ENCODE measurements at regions not wholly inside any gene's neighbourhood (a gene's known extent, or its start where the extent isn't known, plus 50 kb on each side); places are given as distances from the start of the nearest gene placed in this dataset.
"Not testable (repeated sequence)": the region's sequence is repeated elsewhere in the genome, so short reads cannot be mapped to it uniquely, and the experiment has no call there.

DNA sequence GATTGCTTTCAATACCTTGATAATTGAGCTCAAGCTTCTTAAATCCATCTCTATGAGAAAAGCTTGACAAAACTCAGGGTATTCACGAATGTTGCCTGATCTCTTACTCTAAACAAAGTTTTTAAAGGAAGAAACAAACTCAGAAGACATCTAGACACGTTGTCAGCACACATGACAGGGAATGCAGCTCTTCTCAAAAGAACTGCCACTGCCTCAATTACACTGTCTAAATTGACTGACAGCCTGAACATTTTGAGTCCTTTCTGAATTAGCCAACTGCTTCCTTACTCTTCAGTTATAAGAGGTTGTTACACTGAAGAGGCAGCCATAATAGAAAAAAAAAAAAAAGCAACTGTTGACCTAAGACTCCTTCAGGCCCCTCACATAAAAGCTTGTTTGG lies 1646.7 kb upstream of the B3GALT2 start:
- DNase-seq = no peak
- no peak overlapping the region for H2AFZ ChIP-seq
- no peaks in the 10 kb centered on the region for H3K4me1 ChIP-seq (replicated peaks; ENCODE audit: insufficient read depth)
- no TSS peak for BruUV-seq (replicated peaks)
- intact Hi-C loops (cut with micrococcal nuclease; ENCODE audit: unreplicated experiment) = no loop called here
- H4K20me1 ChIP-seq (ENCODE audit: insufficient read depth) = no peaks in the 10 kb centered on the region
- H3K36me3 ChIP-seq (ENCODE audit: low read depth) = no peaks in the 10 kb centered on the region
- CTCF ChIA-PET = no interaction called here
- no peaks in the 10 kb centered on the region for H3K79me2 ChIP-seq (ENCODE audit: low read depth)
- H3F3A ChIP-seq (ENCODE audit: insufficient read depth, low read depth) = no peaks in the 10 kb centered on the region
- H3K4me3 ChIP-seq = no peak overlapping the region
- H3K27ac ChIP-seq = no peak overlapping the region
- TF ChIP-seq, protein P1, sequence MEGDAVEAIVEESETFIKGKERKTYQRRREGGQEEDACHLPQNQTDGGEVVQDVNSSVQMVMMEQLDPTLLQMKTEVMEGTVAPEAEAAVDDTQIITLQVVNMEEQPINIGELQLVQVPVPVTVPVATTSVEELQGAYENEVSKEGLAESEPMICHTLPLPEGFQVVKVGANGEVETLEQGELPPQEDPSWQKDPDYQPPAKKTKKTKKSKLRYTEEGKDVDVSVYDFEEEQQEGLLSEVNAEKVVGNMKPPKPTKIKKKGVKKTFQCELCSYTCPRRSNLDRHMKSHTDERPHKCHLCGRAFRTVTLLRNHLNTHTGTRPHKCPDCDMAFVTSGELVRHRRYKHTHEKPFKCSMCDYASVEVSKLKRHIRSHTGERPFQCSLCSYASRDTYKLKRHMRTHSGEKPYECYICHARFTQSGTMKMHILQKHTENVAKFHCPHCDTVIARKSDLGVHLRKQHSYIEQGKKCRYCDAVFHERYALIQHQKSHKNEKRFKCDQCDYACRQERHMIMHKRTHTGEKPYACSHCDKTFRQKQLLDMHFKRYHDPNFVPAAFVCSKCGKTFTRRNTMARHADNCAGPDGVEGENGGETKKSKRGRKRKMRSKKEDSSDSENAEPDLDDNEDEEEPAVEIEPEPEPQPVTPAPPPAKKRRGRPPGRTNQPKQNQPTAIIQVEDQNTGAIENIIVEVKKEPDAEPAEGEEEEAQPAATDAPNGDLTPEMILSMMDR (conservative IDR thresholded peaks at IDR 0.05) = no peak
- no peak for TF ChIP-seq EZH2 (IDR thresholded peaks at IDR 0.05; ENCODE audit: low read depth)
- no peaks in the 10 kb centered on the region for H3K27me3 ChIP-seq (ENCODE audit: insufficient read depth, low read depth)
- POLR2A ChIA-PET (ENCODE audit: unreplicated experiment) = no interaction called here
- no peak overlapping the region for H3K4me2 ChIP-seq
- no peaks in the 10 kb centered on the region for H3K9me2 ChIP-seq (ENCODE audit: insufficient read depth)
- H3K9me3 ChIP-seq (ENCODE audit: insufficient read depth, low read depth) = no peaks in the 10 kb centered on the region

DNA sequence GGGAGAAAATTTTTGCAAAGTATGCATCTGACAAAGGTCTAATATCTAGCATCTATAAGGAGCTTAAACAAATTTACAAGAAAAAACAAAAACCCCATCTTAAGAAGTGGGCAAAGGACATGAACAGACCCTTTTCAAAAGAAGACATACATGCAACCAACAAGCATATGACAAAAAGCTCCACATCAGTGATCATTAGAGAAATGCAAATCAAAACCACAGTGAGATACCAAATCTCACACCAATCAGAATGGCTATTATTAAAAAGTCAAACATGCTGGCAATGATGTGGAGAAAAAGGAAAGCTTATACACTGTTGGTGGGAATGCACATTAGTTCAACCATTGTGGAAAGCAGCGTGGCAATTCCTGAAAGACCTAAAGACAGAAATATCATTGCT lies 1645.2 kb upstream of the B3GALT2 start:
- BruUV-seq (replicated peaks); H3K79me2 ChIP-seq (ENCODE audit: low read depth); H3K4me1 ChIP-seq (replicated peaks; ENCODE audit: insufficient read depth); H3K4me3 ChIP-seq; H3K9me2 ChIP-seq (ENCODE audit: insufficient read depth); H3F3A ChIP-seq (ENCODE audit: insufficient read depth, low read depth); H3K4me2 ChIP-seq; POLR2A ChIA-PET (ENCODE audit: unreplicated experiment); H4K20me1 ChIP-seq (ENCODE audit: insufficient read depth); H3K27me3 ChIP-seq (ENCODE audit: insufficient read depth, low read depth); H3K9me3 ChIP-seq (ENCODE audit: insufficient read depth, low read depth); H3K36me3 ChIP-seq (ENCODE audit: low read depth); CTCF ChIA-PET; intact Hi-C loops (cut with micrococcal nuclease; ENCODE audit: unreplicated experiment); H2AFZ ChIP-seq; H3K27ac ChIP-seq; DNase-seq: not testable (repeated sequence)

DNA sequence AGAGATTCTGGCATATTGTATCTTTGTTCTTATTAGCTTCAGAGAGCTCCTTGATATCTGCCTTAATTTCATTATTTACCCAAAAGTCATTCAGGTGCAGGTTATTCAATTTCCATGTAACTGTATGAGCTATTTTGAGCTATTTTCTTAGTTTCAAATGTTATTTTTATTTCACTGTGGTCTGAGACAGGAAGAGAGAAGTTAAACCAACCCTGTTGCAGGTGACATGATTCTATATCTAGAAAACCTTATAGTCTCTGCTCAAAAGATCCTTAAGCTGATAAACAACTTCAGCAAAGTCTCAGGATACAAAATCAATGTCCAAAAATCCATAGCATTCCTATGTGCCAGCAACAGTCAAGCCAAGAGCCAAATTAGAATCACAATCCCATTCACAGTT lies 1644.0 kb upstream of the B3GALT2 start:
- CTCF ChIA-PET = no interaction called here

DNA sequence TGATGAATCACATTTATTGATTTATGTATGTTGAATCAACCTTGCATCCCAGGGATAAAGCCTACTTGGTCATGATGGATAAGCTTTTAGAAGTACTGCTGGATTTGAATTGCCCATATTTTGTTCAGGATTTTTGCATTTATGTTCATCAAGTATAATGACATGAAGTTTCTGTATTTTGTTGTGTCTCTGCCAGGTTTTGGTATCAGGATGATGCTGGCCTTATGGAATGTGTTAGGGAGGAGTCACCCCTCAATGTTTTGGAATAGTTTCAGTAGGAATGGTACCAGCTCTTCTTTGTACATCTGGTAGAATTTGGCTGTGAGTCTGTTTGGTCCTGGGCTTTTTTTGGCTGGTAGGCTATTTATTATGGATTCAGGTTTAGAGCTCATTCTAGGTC lies 1643.1 kb upstream of the B3GALT2 start:
- no peak for DNase-seq
- intact Hi-C loops (cut with micrococcal nuclease; ENCODE audit: unreplicated experiment) = no loop called here
- no peak for TF ChIP-seq EZH2 (IDR thresholded peaks at IDR 0.05; ENCODE audit: low read depth)
- TF ChIP-seq, protein P1 (conservative IDR thresholded peaks at IDR 0.05) = no peak
- ChIA-PET CTCF (interaction anchor here (0.6 kb wide), 1 partner anchor 26 kb away, joined by 7 read pairs; no protein-coding TSS in a partner anchor), POLR2A (ENCODE audit: unreplicated experiment) (interaction anchor here (0.6 kb wide), 1 partner anchor 1706 kb away, joined by 3 read pairs; no protein-coding TSS in a partner anchor)
- Histone ChIP-seq H3K36me3 (ENCODE audit: low read depth) (no peaks in the 10 kb centered on the region), H4K20me1 (ENCODE audit: insufficient read depth) (no peaks in the 10 kb centered on the region), H2AFZ (no peak overlapping the region), H3K4me3 (no peak overlapping the region), H3K9me3 (ENCODE audit: insufficient read depth, low read depth) (no peaks in the 10 kb centered on the region), H3F3A (ENCODE audit: insufficient read depth, low read depth) (no peaks in the 10 kb centered on the region), H3K27ac (no peak overlapping the region), H3K4me2 (no peak overlapping the region), H3K79me2 (ENCODE audit: low read depth) (no peaks in the 10 kb centered on the region), H3K4me1 (replicated peaks; ENCODE audit: insufficient read depth) (no peaks in the 10 kb centered on the region), H3K27me3 (ENCODE audit: insufficient read depth, low read depth) (no peaks in the 10 kb centered on the region), H3K9me2 (ENCODE audit: insufficient read depth) (no peaks in the 10 kb centered on the region)
- BruUV-seq (replicated peaks) = no TSS peak

More for the DNA sequence above, 1644.0 kb upstream of the B3GALT2 start:
- Histone ChIP-seq H4K20me1 (ENCODE audit: insufficient read depth) (no peaks in the 10 kb centered on the region), H3K4me2 (no peak overlapping the region), H3K36me3 (ENCODE audit: low read depth) (no peaks in the 10 kb centered on the region), H3F3A (ENCODE audit: insufficient read depth, low read depth) (no peaks in the 10 kb centered on the region), H3K4me3 (no peak overlapping the region), H2AFZ (no peak overlapping the region), H3K27ac (no peak overlapping the region), H3K9me3 (ENCODE audit: insufficient read depth, low read depth) (no peaks in the 10 kb centered on the region), H3K4me1 (replicated peaks; ENCODE audit: insufficient read depth) (no peaks in the 10 kb centered on the region), H3K9me2 (ENCODE audit: insufficient read depth) (no peaks in the 10 kb centered on the region), H3K79me2 (ENCODE audit: low read depth) (no peaks in the 10 kb centered on the region), H3K27me3 (ENCODE audit: insufficient read depth, low read depth) (no peaks in the 10 kb centered on the region)
- BruUV-seq (replicated peaks) = no TSS peak
- POLR2A ChIA-PET (ENCODE audit: unreplicated experiment) = no interaction called here
- no peak for DNase-seq
- intact Hi-C loops (cut with micrococcal nuclease; ENCODE audit: unreplicated experiment) = no loop called here
- TF ChIP-seq, protein P1 (conservative IDR thresholded peaks at IDR 0.05) = no peak
- no peak for TF ChIP-seq EZH2 (IDR thresholded peaks at IDR 0.05; ENCODE audit: low read depth)

All from PC-9 (cell line).